ENCODE measurements at regions not wholly inside any gene's neighbourhood (a gene's known extent, or its start where the extent isn't known, plus 50 kb on each side); places are given as distances from the start of the nearest gene placed in this dataset.

DNA sequence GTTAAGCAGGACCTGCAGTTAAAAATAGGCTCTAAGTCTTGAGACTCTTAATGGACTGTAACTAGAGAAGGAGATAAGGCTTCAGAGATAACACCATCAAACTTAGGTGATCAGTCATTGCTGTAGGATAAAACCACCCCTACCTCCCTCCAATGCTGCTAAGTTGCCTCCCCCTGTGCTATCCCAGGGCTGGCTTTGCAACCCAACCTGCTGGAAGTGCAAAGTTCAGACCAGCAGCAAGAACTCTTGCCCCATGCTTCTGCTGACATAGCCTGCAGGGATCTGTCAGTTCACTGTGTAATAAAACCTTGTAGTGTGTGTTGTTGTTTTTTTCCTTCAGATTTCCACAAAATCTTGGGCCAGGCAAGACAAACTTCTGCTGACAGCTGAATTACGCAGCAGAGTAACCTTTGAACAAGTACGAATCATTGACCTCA, 57.4 kb upstream of the EPB41L3 start:
- DNase-seq: peak; percentile 35
- no peaks in the 10 kb centered on the region for H3K36me3 ChIP-seq
- TF ChIP-seq, protein P1, sequence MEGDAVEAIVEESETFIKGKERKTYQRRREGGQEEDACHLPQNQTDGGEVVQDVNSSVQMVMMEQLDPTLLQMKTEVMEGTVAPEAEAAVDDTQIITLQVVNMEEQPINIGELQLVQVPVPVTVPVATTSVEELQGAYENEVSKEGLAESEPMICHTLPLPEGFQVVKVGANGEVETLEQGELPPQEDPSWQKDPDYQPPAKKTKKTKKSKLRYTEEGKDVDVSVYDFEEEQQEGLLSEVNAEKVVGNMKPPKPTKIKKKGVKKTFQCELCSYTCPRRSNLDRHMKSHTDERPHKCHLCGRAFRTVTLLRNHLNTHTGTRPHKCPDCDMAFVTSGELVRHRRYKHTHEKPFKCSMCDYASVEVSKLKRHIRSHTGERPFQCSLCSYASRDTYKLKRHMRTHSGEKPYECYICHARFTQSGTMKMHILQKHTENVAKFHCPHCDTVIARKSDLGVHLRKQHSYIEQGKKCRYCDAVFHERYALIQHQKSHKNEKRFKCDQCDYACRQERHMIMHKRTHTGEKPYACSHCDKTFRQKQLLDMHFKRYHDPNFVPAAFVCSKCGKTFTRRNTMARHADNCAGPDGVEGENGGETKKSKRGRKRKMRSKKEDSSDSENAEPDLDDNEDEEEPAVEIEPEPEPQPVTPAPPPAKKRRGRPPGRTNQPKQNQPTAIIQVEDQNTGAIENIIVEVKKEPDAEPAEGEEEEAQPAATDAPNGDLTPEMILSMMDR (IDR thresholded peaks at IDR 0.05; ENCODE audit: low read depth, low read length): no peak
- H3K27ac ChIP-seq: no peak overlapping the region
- no peak overlapping the region for H3K4me3 ChIP-seq (ENCODE audit: low read depth, low read length)
- H3K9me3 ChIP-seq (ENCODE audit: severe bottlenecking): no peaks in the 10 kb centered on the region
- no peaks in the 10 kb centered on the region for H3K27me3 ChIP-seq (ENCODE audit: insufficient read depth, low read depth, severe bottlenecking)

DNA sequence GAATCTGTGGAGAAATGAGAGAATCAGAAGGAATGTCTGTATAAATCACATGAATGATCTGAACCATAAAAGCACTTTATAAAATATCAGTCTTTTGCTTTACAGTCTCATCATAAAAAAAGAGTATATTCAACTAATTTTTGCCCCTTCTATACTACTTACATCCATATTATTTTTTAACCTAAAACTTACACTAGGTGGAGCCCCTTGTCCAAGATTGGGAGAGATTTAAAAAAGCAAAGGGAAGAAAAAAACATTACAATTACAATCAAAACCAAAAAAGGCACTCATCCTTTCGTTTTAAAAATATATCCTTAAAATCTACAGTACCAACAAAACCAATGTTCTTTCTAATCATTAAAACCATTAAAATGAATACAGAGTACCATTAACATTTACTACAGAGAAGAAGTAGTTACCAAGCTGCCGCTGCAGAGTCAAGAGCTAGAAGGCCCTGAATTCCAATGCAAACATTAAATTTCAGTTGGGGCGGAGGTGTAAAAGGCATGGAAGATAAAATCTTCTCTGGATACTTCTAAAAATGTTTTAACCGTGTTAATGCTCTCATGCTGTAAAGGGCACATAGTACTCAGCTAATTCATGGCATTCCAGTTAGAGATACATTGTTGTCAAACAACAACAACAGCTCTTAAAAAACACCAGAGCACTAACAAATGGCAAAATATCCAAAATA, 56.7 kb upstream of the EPB41L3 start:
- DNase-seq: no peak
- no peaks in the 10 kb centered on the region for H3K9me3 ChIP-seq (ENCODE audit: severe bottlenecking)

DNA sequence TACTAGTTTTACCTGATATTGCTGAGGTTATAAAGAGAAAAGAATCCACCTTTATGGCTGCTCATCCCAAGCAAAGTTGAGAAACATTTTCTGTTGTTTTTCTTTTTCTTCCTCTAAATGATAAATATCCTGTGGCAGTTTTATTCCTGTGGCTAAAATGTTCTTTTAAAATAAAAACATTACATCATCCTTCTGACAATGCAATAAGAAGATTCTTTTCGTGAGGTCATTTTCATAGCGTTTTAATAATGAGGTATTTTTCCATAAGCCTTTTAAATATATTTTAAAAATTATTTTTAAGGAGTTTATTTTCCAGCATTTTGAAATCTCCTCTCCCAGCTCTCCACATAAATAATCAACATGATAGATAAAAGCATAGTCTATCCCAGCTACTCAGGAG, 52.8 kb upstream of the EPB41L3 start:
- no peak overlapping the region for H3K4me3 ChIP-seq (ENCODE audit: low read depth, low read length)
- no peak overlapping the region for H3K27ac ChIP-seq
- TF ChIP-seq, protein P1 (IDR thresholded peaks at IDR 0.05; ENCODE audit: low read depth, low read length): no peak
- no peaks in the 10 kb centered on the region for H3K27me3 ChIP-seq (ENCODE audit: insufficient read depth, low read depth, severe bottlenecking)
- no peak for DNase-seq
- H3K36me3 ChIP-seq: no peaks in the 10 kb centered on the region
- H3K9me3 ChIP-seq (ENCODE audit: severe bottlenecking): no peaks in the 10 kb centered on the region

More for the DNA sequence above, 56.7 kb upstream of the EPB41L3 start:
- no peak overlapping the region for H3K27ac ChIP-seq
- no peaks in the 10 kb centered on the region for H3K27me3 ChIP-seq (ENCODE audit: insufficient read depth, low read depth, severe bottlenecking)
- TF ChIP-seq, protein P1 (IDR thresholded peaks at IDR 0.05; ENCODE audit: low read depth, low read length): no peak
- H3K4me3 ChIP-seq (ENCODE audit: low read depth, low read length): no peak overlapping the region
- no peaks in the 10 kb centered on the region for H3K36me3 ChIP-seq
